HCT116 (cell line): ENCODE measurements at regions not wholly inside any gene's neighbourhood (a gene's known extent, or its start where the extent isn't known, plus 50 kb on each side); places are given as distances from the start of the nearest gene placed in this dataset.

Source experiments
- SP1 ChIP-seq: IDR thresholded peaks from 2 replicates; pipeline ENCODE4 v1.6.1; 2012; ENCODE audit warnings: low read depth
- TF ChIP-seq, protein P1 (sequence below), 3 experiments: fragments of 200-600 bp in 1 of 3; sonication (generic) in 1 of 3; IDR thresholded peaks in 2 of 3; conservative IDR thresholded peaks in 1 of 3; 2 replicates each; pipeline ENCODE4 v1.5.1; 2012 to 2017; ENCODE audit warnings: low read depth in 2 of 3, low read length in 2 of 3, antibody characterized with exemption in 1 of 3, borderline replicate concordance in 1 of 3, control low read depth in 1 of 3, mild to moderate bottlenecking in 1 of 3, mixed read lengths in 1 of 3, mixed run types in 1 of 3, moderate library complexity in 1 of 3; ENCODE audit not compliant: insufficient read depth in 1 of 3

DNA sequence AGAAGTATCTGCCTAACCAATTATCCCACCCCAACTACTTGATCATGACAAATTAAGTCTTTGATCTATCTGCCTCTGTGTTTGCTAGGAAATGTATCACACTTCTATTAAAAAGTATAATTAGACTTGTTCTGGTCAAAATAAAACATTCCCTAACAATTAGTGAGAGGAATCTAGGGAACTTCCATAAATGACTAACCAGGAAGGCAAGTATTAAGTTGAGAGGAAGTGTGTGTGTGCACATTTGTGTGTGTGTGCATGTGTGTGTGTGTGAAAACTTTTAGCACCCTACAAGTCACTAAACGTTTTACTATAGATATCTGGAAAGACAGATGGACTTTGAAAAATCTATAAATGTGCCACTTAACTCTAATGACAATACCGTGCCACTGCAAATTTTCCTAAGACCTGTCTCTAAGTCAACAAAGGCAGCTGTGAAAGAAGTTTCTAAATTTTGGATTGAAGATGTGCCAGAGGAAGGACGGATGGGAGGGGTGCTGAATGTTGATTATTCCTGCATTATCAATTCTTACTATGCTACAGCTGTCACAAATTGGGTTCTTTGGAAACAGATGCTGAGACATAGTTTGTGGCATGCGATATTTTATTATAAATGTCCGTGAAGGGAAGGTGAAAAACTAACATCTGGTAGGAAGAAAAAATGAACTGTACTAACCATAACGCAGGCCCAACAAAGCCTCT, 567.1 kb downstream of the PTPRC start:
- no peak for TF ChIP-seq SP1
- TF ChIP-seq, protein P1, sequence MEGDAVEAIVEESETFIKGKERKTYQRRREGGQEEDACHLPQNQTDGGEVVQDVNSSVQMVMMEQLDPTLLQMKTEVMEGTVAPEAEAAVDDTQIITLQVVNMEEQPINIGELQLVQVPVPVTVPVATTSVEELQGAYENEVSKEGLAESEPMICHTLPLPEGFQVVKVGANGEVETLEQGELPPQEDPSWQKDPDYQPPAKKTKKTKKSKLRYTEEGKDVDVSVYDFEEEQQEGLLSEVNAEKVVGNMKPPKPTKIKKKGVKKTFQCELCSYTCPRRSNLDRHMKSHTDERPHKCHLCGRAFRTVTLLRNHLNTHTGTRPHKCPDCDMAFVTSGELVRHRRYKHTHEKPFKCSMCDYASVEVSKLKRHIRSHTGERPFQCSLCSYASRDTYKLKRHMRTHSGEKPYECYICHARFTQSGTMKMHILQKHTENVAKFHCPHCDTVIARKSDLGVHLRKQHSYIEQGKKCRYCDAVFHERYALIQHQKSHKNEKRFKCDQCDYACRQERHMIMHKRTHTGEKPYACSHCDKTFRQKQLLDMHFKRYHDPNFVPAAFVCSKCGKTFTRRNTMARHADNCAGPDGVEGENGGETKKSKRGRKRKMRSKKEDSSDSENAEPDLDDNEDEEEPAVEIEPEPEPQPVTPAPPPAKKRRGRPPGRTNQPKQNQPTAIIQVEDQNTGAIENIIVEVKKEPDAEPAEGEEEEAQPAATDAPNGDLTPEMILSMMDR (IDR thresholded peaks at IDR 0.05 in 2 of 3, conservative IDR thresholded peaks at IDR 0.05 in 1 of 3; ENCODE audit: borderline replicate concordance in 1 of 3, insufficient read depth in 1 of 3, low read depth in 2 of 3, low read length in 2 of 3): no peak
